ENCODE measurements at regions not wholly inside any gene's neighbourhood (a gene's known extent, or its start where the extent isn't known, plus 50 kb on each side); places are given as distances from the start of the nearest gene placed in this dataset.
A peak's percentile ranks its signal among the peaks of the same experiment; 100 is the strongest.
"Not testable (repeated sequence)": the region's sequence is repeated elsewhere in the genome, so short reads cannot be mapped to it uniquely, and the experiment has no call there.

DNA sequence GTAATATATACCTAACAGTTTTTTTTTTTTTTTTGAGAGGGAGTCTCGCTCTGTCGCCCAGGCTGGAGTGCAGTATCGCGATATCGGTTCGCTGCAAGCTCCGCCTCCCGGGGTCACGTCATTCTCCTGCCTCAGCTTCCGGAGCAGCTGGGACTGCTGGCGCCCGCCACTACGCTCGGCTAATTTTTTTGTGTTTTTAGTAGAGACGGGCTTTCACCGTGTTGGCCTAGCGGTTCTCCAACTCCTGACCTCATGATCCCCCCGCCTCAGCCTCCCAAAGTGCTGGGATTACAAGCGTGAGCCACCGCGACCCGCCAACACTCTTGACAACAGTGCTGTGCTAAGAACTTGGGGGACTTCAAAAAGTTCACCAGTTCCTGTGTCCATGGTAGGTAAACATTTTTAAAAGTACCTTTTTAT lies 63.5 kb downstream of the FOXG1 start:
- DNase-seq, result no peak
- no peak overlapping the region for H3K27ac ChIP-seq (ENCODE audit: low read depth, low read length)
- H3K27me3 Mint-ChIP-seq (ENCODE audit: insufficient read depth), result no peaks in the 10 kb centered on the region

DNA sequence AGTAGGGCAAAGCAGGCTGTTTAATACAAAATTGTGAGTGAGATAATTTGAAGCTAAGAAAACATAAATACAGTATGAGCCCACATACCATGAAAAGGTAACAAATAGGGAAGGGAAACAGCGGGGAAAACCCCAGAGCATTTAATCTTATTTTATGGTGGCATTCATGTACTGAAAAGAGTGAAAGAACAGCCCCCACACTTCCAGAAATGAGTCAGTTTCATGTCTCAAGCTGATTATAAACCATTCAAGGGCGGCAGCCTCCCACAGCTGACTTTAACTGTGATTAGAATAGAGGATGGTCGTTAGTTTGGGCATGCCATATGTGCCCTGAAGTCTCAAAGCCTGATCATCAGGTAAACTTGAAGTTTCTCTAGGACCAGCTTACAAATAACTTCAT lies 64.5 kb downstream of the FOXG1 start:
- H3K27me3 Mint-ChIP-seq (ENCODE audit: insufficient read depth), result no peaks in the 10 kb centered on the region

More for the DNA sequence above, 63.5 kb downstream of the FOXG1 start:
- Mint-ChIP-seq H3K27ac (no peak overlapping the region), H3K36me3 (ENCODE audit: low read depth) (no peaks in the 10 kb centered on the region), H3K4me3 (peak overlapping the region; percentile 29), H3K4me1 (no peaks in the 10 kb centered on the region), H3K9me3 (no peaks in the 10 kb centered on the region)
- Histone ChIP-seq H3K9ac (ENCODE audit: extremely low read depth, low read length, poor library complexity, severe bottlenecking) (no peak overlapping the region), H3K4me3 (ENCODE audit: low read length) (no peak overlapping the region), H3K4me1 (ENCODE audit: control insufficient read depth, insufficient read depth, low read length) (no peaks in the 10 kb centered on the region), H3K36me3 (ENCODE audit: control insufficient read depth, insufficient read depth, low read length) (no peaks in the 10 kb centered on the region), H3K9me3 (ENCODE audit: control insufficient read depth, low read length) (no peaks in the 10 kb centered on the region), H3K27me3 (ENCODE audit: control insufficient read depth, insufficient read depth, low read length, poor library complexity, severe bottlenecking) (no peaks in the 10 kb centered on the region)
- WGBS, 2 experiments (ENCODE audit: insufficient coverage in 1 of 2, insufficient read length in 1 of 2), result 94 to 95% methylated on average over 15 to 22 of the region's 22 CpGs
- TF ChIP-seq, protein P1, sequence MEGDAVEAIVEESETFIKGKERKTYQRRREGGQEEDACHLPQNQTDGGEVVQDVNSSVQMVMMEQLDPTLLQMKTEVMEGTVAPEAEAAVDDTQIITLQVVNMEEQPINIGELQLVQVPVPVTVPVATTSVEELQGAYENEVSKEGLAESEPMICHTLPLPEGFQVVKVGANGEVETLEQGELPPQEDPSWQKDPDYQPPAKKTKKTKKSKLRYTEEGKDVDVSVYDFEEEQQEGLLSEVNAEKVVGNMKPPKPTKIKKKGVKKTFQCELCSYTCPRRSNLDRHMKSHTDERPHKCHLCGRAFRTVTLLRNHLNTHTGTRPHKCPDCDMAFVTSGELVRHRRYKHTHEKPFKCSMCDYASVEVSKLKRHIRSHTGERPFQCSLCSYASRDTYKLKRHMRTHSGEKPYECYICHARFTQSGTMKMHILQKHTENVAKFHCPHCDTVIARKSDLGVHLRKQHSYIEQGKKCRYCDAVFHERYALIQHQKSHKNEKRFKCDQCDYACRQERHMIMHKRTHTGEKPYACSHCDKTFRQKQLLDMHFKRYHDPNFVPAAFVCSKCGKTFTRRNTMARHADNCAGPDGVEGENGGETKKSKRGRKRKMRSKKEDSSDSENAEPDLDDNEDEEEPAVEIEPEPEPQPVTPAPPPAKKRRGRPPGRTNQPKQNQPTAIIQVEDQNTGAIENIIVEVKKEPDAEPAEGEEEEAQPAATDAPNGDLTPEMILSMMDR (conservative IDR thresholded peaks at IDR 0.05), result no peak

DNA sequence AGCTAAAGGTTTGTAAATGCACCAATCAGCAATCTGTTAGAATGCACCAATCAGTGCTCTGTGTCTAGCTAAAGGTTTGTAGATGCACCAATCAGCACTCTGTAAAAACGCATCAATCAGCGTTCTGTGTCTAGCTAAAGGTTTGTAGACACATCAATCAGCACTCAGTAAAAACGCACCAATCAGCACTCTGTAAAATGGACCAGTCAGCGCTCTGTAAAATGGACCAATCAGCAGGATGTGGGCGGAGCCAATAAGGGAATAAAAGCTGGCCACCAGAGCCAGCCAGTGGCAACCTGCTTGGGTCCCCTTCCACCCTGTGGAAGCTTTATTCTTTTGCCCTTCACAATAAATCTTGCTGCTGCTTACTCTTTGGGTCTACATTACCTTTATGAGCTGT lies 76.0 kb downstream of the FOXG1 start:
- H3K4me1 ChIP-seq (ENCODE audit: control insufficient read depth, insufficient read depth, low read length); H3K4me3 Mint-ChIP-seq; H3K27me3 ChIP-seq (ENCODE audit: control insufficient read depth, insufficient read depth, low read length, poor library complexity, severe bottlenecking); H3K36me3 ChIP-seq (ENCODE audit: control insufficient read depth, insufficient read depth, low read length); DNase-seq; H3K27me3 Mint-ChIP-seq (ENCODE audit: insufficient read depth); H3K27ac Mint-ChIP-seq; H3K9me3 ChIP-seq (ENCODE audit: control insufficient read depth, low read length); H3K4me3 ChIP-seq (ENCODE audit: low read length); H3K9ac ChIP-seq (ENCODE audit: extremely low read depth, low read length, poor library complexity, severe bottlenecking); H3K36me3 Mint-ChIP-seq (ENCODE audit: low read depth); H3K27ac ChIP-seq (ENCODE audit: low read depth, low read length); H3K4me1 Mint-ChIP-seq: not testable (repeated sequence)
- peaks cover 12% of the 10 kb centered on the region for H3K9me3 Mint-ChIP-seq
- 91 to 98% methylated on average over 5 of the region's 5 CpGs for WGBS, 2 experiments (ENCODE audit: insufficient coverage in 1 of 2, insufficient read length in 1 of 2)

More for the DNA sequence above, 64.5 kb downstream of the FOXG1 start:
- Mint-ChIP-seq H3K36me3 (ENCODE audit: low read depth) (no peaks in the 10 kb centered on the region), H3K4me3 (no peak overlapping the region), H3K4me1 (no peaks in the 10 kb centered on the region), H3K27ac (no peak overlapping the region), H3K9me3 (no peaks in the 10 kb centered on the region)
- no peaks in the 10 kb centered on the region for H3K4me1 ChIP-seq (ENCODE audit: control insufficient read depth, insufficient read depth, low read length)
- TF ChIP-seq, protein P1 (conservative IDR thresholded peaks at IDR 0.05), result no peak
- no peak overlapping the region for H3K27ac ChIP-seq (ENCODE audit: low read depth, low read length)
- 80 to 100% methylated on average over 1 to 3 of the region's 3 CpGs for WGBS, 2 experiments (ENCODE audit: insufficient coverage in 1 of 2, insufficient read length in 1 of 2)
- H3K9me3 ChIP-seq (ENCODE audit: control insufficient read depth, low read length), result no peaks in the 10 kb centered on the region
- no peak for DNase-seq
- no peaks in the 10 kb centered on the region for H3K27me3 ChIP-seq (ENCODE audit: control insufficient read depth, insufficient read depth, low read length, poor library complexity, severe bottlenecking)
- H3K9ac ChIP-seq (ENCODE audit: extremely low read depth, low read length, poor library complexity, severe bottlenecking), result no peak overlapping the region
- H3K36me3 ChIP-seq (ENCODE audit: control insufficient read depth, insufficient read depth, low read length), result no peaks in the 10 kb centered on the region
- H3K4me3 ChIP-seq (ENCODE audit: low read length), result no peak overlapping the region

DNA sequence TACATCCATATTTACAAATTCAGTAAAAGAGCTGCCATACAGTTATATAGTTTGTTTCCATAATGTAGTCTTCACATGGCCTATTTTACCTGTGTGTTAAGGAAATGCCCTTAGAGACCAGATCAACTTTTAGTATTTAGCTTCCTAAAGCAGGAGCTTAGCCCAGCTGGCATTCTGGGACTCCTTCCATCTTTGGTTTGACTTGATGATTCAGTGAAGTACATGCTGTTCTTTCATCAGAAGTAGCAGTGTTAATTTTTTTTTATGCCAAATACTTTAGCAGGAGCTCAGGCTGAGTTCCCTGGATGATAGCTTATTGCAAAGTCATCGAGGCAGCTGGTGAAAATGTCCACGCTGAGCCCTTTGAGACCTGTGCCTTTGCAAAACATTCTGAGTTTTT lies 101.0 kb downstream of the FOXG1 start:
- no peaks in the 10 kb centered on the region for H3K36me3 Mint-ChIP-seq (ENCODE audit: low read depth)
- no peak overlapping the region for H3K27ac Mint-ChIP-seq
- Histone ChIP-seq H3K9me3 (ENCODE audit: control insufficient read depth, low read length) (no peaks in the 10 kb centered on the region), H3K4me1 (ENCODE audit: control insufficient read depth, insufficient read depth, low read length) (no peaks in the 10 kb centered on the region), H3K9ac (ENCODE audit: extremely low read depth, low read length, poor library complexity, severe bottlenecking) (no peak overlapping the region), H3K27me3 (ENCODE audit: control insufficient read depth, insufficient read depth, low read length, poor library complexity, severe bottlenecking) (no peaks in the 10 kb centered on the region), H3K4me3 (ENCODE audit: low read length) (no peak overlapping the region), H3K27ac (ENCODE audit: low read depth, low read length) (no peak overlapping the region), H3K36me3 (ENCODE audit: control insufficient read depth, insufficient read depth, low read length) (no peaks in the 10 kb centered on the region)
- DNase-seq, result no peak
- H3K4me1 Mint-ChIP-seq, result no peaks in the 10 kb centered on the region
- no peak overlapping the region for H3K4me3 Mint-ChIP-seq
- H3K27me3 Mint-ChIP-seq (ENCODE audit: insufficient read depth), result no peaks in the 10 kb centered on the region
- 86 to 90% methylated on average over 1 to 2 of the region's 2 CpGs for WGBS, 2 experiments (ENCODE audit: insufficient coverage in 1 of 2, insufficient read length in 1 of 2)
- TF ChIP-seq, protein P1 (conservative IDR thresholded peaks at IDR 0.05), result no peak
- H3K9me3 Mint-ChIP-seq, result no peaks in the 10 kb centered on the region
